ENCODE measurements at regions not wholly inside any gene's neighbourhood (a gene's known extent, or its start where the extent isn't known, plus 50 kb on each side); places are given as distances from the start of the nearest gene placed in this dataset.

GRCh38 chr10:90977162-90977854, 56.4 kb upstream of the ANKRD1 start:
- TF ChIP-seq POLR2A (IDR thresholded peaks at IDR 0.05; ENCODE audit: low read length) (no peak), GATA1 (IDR thresholded peaks at IDR 0.05; ENCODE audit: low read depth, low read length) (no peak)

Data from erythroblast (primary cell).